Mucosa of stomach (tissue), 1 donor: ENCODE measurements at regions not wholly inside any gene's neighbourhood (a gene's known extent, or its start where the extent isn't known, plus 50 kb on each side); places are given as distances from the start of the nearest gene placed in this dataset.
"Not testable (repeated sequence)": the region's sequence is repeated elsewhere in the genome, so short reads cannot be mapped to it uniquely, and the experiment has no call there.

Experiments
- H3K27me3 ChIP-seq: one replicate; pipeline ENCODE4 v1.7.0; 2013; ENCODE audit warnings: mild to moderate bottlenecking, low read length; ENCODE audit not compliant: control insufficient read depth, insufficient read depth
- H3K36me3 ChIP-seq: one replicate; pipeline ENCODE4 v1.7.0; 2013; ENCODE audit warnings: low read length; ENCODE audit not compliant: control insufficient read depth, insufficient read depth
- H3K4me1 ChIP-seq: one replicate; pipeline ENCODE4 v1.7.0; 2013; ENCODE audit warnings: mild to moderate bottlenecking, low read length; ENCODE audit not compliant: control insufficient read depth, insufficient read depth
- H3K4me3 ChIP-seq: one replicate; pipeline ENCODE4 v1.7.0; 2013; ENCODE audit warnings: low read length
- H3K9ac ChIP-seq: one replicate; pipeline ENCODE4 v1.7.0; 2013; ENCODE audit warnings: mild to moderate bottlenecking, low read length, moderate library complexity
- H3K9me3 ChIP-seq: one replicate; pipeline ENCODE4 v1.7.0; 2013; ENCODE audit warnings: mild to moderate bottlenecking, low read length, moderate library complexity; ENCODE audit not compliant: control insufficient read depth
- donor health status: Pancreatic carcinoma.

DNA sequence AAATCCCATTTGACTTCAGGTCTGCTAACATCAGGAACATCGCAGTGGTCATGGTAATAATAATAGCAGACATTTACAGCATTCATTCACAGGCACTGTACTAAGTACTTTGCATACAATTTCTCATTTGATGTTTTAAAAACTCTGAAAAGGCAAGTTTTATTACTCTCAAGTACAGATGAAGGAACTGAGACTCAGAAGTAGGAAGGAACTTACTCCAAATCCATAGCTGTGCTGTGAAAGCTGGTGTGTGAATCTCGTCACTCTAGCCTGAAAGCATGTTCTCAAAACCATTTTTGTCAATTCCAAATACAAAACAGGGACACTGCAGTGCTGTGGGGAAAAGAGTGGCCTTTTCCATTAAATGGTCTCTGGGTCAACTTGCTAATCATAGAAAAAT, 179.9 kb downstream of the FAM43A start:
- Histone ChIP-seq H3K36me3 (no peaks in the 10 kb centered on the region), H3K9ac (no peak overlapping the region), H3K4me3 (no peak overlapping the region), H3K27me3 (no peaks in the 10 kb centered on the region), H3K9me3 (no peaks in the 10 kb centered on the region), H3K4me1 (peaks cover 25% of the 10 kb centered on the region)

DNA sequence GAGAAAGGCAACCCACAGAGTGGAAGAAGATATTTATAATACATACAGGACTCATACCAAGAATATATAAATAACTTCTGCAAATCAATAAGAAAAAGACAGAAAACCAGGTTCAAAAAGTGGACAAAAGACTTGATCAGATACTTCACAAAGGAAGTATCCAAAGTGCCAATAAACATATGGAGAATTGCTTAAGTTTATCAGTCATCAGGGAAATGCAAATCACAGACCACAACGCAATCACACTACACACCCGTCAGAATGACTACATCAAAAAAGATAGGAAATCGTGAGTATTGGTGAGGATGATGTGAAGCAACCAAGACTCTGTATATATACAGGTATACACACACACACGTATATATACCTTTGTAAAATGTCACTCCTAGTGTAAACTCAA, 180.6 kb downstream of the FAM43A start:
- H3K9ac ChIP-seq: no peak overlapping the region
- H3K36me3 ChIP-seq: no peaks in the 10 kb centered on the region
- no peaks in the 10 kb centered on the region for H3K9me3 ChIP-seq
- no peaks in the 10 kb centered on the region for H3K27me3 ChIP-seq
- no peak overlapping the region for H3K4me3 ChIP-seq
- H3K4me1 ChIP-seq: peaks cover 28% of the 10 kb centered on the region

DNA sequence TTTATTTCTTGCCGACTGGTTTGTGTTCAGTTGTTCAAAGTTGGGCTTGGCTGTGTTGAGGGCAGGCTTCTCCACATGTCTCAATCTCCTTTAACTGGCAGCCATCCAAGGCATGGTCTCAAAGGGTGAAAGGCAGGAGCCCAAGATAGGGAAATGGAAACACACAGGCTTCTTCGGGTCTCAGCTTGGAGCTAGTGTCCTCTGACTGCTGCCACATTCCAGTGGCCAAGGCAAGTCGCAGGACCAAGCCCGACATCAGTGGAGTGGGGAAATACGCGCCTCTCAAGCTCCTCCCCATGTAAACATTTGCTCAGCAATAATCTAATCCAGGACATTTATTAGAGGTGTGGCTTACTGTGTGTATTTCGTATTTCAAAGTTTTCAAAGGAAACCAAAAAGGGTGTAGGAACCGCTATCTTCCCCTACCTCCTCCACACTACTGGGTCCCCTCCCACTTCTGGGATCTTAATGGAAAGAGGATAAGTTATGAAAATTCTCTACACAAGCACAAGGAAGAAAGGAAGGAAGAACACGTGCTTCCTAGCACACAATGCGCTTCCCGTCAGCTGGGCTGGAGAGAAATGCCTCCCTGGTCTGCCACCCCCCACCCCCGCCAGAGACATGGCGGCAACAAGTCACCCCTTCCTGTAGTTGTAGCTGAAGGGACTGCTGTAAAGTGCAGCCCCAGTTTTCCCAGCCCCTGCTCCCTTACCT, 181.7 kb downstream of the FAM43A start:
- H3K4me3 ChIP-seq: no peak overlapping the region
- H3K4me1 ChIP-seq: peaks cover 40% of the 10 kb centered on the region

DNA sequence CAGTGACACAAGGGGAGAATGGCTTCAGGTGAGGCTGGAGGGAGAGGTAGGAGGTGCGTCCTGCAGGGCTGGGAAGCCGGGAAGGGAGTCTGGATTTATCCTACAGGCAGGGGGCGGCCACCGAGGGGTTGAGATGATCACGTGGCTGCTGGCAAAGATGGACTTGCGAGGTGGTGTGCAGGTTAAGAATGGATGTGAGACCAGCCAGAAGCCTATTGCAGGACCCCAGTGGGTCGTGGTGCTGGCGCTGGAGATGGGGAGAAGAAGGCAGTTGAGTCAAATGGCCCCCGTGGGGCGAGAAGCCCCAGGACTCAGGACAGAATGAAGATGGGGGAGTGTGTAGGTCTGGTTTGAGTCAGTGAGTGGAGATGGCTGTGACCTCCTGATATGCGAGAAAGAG, 183.1 kb downstream of the FAM43A start:
- H3K9me3 ChIP-seq: no peaks in the 10 kb centered on the region
- peaks cover 51% of the 10 kb centered on the region for H3K4me1 ChIP-seq

More for the DNA sequence above, 181.7 kb downstream of the FAM43A start:
- no peaks in the 10 kb centered on the region for H3K9me3 ChIP-seq
- no peaks in the 10 kb centered on the region for H3K27me3 ChIP-seq
- no peak overlapping the region for H3K9ac ChIP-seq
- H3K36me3 ChIP-seq: no peaks in the 10 kb centered on the region

DNA sequence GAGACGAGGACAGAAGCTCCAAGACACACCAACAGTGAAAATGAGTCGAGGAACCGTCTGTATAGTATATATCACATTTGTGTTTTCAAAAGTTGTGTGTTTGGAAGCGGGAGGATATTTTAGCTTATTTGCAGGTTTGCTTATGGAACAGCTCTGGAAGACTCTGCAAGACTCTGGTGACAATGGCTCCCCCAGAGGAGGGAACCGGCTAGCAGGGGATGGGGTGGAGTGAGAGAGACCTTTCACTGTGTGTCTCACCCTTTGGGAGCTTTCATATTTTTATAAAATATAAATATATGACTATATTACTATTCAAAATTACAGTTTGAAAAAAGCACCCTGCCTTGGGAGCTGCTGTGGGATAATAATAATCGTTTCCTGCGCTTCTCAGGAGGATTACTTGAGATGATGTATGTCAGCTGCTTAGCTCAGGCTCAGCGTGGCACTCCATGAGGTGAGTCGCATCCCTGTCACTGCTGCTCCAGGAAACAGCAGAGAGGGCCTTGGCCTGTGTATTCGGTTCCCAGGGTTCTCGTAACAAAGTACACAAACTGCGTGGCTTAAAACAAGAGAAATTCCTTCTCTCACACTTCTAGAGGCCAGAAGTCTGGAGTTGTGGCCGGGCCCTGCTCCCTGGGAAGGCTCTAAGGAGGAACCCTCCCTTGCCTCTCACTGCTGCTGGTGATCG, 183.9 kb downstream of the FAM43A start:
- Histone ChIP-seq H3K4me1 (peaks cover 51% of the 10 kb centered on the region), H3K9ac (no peak overlapping the region), H3K27me3 (no peaks in the 10 kb centered on the region), H3K36me3 (no peaks in the 10 kb centered on the region), H3K4me3 (no peak overlapping the region), H3K9me3 (no peaks in the 10 kb centered on the region)

More for the DNA sequence above, 183.1 kb downstream of the FAM43A start:
- no peak overlapping the region for H3K4me3 ChIP-seq
- no peaks in the 10 kb centered on the region for H3K27me3 ChIP-seq
- H3K36me3 ChIP-seq: no peaks in the 10 kb centered on the region
- no peak overlapping the region for H3K9ac ChIP-seq

DNA sequence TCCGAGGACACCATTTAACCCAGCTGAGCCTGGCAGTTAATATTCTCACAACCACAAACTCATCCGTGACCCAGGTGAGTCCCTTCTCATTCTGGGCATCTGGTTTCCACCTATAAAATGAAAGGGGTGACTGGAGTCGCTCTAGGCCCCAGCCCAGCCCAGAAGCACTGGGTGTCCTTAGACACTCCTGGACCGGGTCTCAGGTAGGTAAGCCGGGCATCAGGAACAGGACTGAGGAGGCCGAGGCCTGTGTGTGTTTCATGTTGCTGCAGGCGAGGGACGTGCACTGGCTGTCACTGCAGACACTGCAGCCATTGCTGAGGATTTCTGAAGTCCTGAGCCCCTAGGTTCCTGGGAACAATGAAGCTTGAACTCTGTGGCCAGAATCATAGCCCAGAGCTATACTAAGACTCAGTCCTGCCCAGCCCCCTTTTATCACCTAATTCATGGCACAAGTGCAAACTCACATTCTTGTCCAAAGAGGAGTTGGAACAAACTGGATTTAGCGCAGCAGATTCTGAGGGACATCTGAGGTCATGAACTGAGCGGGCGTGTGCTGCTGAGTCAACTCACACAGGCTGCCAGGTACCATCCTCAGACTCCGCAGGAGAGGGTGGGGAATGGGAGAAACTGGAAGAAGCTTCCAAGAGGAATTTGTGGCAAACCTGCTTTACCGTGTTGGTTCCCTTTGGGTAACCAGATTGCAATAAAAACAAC, 184.9 kb downstream of the FAM43A start:
- H3K9ac ChIP-seq: no peak overlapping the region
- H3K27me3 ChIP-seq: no peaks in the 10 kb centered on the region
- peaks cover 51% of the 10 kb centered on the region for H3K4me1 ChIP-seq
- H3K36me3 ChIP-seq: no peaks in the 10 kb centered on the region
- no peak overlapping the region for H3K4me3 ChIP-seq
- H3K9me3 ChIP-seq: no peaks in the 10 kb centered on the region

DNA sequence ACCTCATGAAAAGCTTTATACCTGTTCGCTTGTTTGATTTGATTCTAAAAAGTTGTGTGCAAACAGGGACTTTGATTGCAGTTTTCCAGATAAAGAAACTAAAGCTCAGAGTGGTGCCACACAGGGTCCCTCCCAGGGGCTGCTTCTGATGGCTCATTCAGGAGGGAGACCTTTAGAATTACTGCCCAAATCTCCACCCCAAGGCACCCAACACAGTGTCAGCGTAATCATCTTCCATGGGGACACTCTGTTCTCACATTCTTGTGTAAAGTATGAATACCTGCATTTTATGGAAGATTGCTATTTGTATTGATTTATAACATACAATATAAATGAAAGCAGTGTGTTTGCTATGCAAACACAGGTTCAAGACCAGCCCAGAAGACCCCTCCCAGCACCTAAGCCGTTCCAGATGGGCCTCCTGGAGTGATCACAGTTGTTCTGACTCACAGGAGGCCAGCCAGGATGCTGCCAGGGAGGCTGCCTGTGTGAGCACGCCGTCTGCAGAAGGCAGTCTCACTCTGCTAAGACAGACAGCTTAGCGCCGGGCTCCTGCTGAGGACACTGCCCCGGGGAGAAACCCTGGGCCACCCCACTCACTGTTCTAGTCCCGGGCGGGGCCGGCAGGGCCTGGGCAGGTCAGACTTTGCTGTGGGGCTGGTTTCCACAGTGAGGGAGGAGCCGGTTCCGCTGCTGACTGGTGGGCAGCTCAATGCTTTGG, 185.6 kb downstream of the FAM43A start:
- Histone ChIP-seq H3K36me3 (no peaks in the 10 kb centered on the region), H3K9ac (peak overlapping the region; percentile 53), H3K4me1 (peaks cover 51% of the 10 kb centered on the region), H3K4me3 (peak overlapping the region; percentile 28), H3K27me3 (no peaks in the 10 kb centered on the region), H3K9me3 (no peaks in the 10 kb centered on the region)

DNA sequence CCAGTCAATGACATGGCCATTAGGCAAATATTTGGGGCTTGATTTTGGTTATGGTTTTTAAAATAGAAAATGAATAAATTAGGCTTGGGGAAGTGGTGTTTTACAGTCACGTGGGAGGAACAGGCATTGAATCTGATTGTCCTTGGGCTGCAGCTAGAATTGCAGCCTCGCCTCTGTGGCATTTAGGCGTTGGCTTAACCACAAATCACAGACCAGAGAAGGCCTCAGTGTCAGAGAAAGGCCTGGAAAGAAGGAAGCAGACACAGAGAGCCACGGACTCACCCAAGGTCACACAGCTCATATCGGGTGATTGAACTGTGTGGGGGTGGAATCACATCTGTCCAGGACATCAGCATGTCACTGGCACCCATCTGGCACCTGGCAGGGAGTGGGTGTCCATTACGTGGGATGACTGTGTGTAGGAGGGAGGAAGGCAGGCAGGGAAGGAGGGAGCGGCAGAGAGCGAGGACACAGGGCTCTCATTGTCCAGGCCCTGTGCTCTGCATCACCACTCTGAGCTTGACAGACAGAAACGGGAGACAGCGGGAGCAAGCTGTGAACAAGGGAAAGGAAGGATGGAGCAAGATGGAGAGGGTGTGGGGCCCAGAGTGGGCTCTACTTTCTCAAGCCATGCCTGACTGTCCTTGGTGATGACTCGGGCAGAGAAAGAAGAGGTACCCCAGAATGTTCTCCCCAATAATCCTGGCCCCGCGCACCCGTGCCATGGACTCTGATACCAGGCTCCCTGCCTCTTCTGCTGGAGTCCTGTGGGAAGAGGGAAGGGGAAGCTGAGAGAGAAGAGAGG, 186.4 kb downstream of the FAM43A start:
- H3K9ac ChIP-seq: peak overlapping the region; percentile 53
- peaks cover 48% of the 10 kb centered on the region for H3K4me1 ChIP-seq
- H3K36me3 ChIP-seq: no peaks in the 10 kb centered on the region

DNA sequence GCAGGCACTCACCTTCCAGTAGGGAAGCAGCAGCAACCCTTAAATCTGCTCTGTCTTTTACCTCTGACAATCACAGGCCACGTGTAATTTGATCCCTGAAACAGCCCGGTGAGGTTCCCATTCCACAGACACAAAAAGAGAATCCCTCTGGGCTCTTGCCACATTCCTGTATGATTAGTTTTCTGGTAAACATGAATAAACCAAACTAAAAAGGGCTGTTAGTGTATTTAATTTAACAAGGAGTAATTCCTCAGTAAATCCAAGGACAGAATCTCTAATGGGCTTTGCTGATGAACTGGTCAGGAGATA, 186.9 kb downstream of the FAM43A start:
- Histone ChIP-seq H3K36me3 (no peaks in the 10 kb centered on the region), H3K4me3 (peak overlapping the region; percentile 28), H3K9me3 (no peaks in the 10 kb centered on the region), H3K4me1 (peaks cover 48% of the 10 kb centered on the region), H3K9ac (peak overlapping the region; percentile 53), H3K27me3 (no peaks in the 10 kb centered on the region)

More for the DNA sequence above, 186.4 kb downstream of the FAM43A start:
- peak overlapping the region; percentile 28 for H3K4me3 ChIP-seq
- no peaks in the 10 kb centered on the region for H3K9me3 ChIP-seq
- no peaks in the 10 kb centered on the region for H3K27me3 ChIP-seq

DNA sequence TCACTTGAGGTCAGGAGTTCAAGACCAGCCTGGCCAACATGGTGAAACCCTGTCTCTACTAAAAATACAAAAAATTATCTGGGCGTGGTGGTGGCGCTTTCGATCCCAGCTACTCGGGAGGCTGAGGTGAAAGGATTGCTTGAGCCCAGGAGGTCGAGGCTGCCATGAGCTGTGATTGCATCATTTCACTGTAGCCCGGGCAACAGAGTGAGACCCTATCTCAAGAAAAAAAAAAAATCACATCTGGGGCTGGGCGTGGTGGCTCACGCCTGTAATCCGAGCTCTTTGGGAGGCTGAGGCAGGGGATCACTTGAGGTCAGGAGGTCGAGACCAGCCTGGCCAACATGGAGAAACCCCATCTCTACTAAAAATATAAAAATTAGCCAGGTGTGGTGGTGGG, 187.8 kb downstream of the FAM43A start:
- H3K9me3 ChIP-seq, H3K27me3 ChIP-seq, H3K4me3 ChIP-seq, H3K9ac ChIP-seq, H3K36me3 ChIP-seq: not testable (repeated sequence)
- H3K4me1 ChIP-seq: peaks cover 48% of the 10 kb centered on the region

DNA sequence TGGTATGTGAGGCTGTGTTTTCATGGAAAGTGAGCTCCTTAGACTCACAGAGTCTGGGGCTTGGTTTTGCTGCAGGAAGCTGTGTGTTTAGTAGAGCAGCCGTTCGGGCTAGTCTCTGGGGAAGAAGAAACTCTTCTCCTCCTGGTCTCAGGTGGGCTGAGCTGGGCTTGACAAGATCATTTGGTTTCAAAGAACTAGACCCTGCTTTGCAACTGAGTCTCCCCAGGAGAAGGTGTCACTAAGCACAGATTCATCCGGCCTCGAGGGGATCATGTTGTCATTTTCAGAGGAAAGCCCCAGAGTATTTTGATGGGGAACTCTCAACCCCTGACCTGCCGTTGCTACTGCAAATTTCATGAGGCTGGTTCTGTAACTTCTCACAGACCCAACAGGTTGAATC, 188.5 kb downstream of the FAM43A start:
- no peaks in the 10 kb centered on the region for H3K9me3 ChIP-seq
- no peak overlapping the region for H3K9ac ChIP-seq
- H3K27me3 ChIP-seq: no peaks in the 10 kb centered on the region
- no peaks in the 10 kb centered on the region for H3K36me3 ChIP-seq
- peaks cover 55% of the 10 kb centered on the region for H3K4me1 ChIP-seq
- no peak overlapping the region for H3K4me3 ChIP-seq
